H9 (cell line): ENCODE measurements at regions not wholly inside any gene's neighbourhood (a gene's known extent, or its start where the extent isn't known, plus 50 kb on each side); places are given as distances from the start of the nearest gene placed in this dataset.

Experiments
- DNase-seq: peaks from one replicate; pipeline ENCODE4 v3.0.0-alpha.2; 2017
- H2AFZ ChIP-seq: one replicate; pipeline ENCODE4 v1.6.1; 2013; ENCODE audit warnings: mild to moderate bottlenecking, low read length, control low read depth, moderate library complexity
- H2AK5ac ChIP-seq: 2 replicates; pipeline ENCODE4 v1.6.1; 2013; ENCODE audit warnings: low read length, control low read depth, mixed read lengths; ENCODE audit not compliant: insufficient read length
- H2BK120ac ChIP-seq: one replicate; pipeline ENCODE4 v1.6.1; 2013; ENCODE audit warnings: low read depth, mild to moderate bottlenecking, low read length, control low read depth, inconsistent platforms; ENCODE audit not compliant: poor library complexity, severe bottlenecking
- H2BK12ac ChIP-seq: 2 replicates; pipeline ENCODE4 v1.6.1; 2013; ENCODE audit warnings: low read length, control low read depth, mixed read lengths, low read depth; ENCODE audit not compliant: insufficient read length
- H2BK15ac ChIP-seq: 2 replicates; pipeline ENCODE4 v1.6.1; 2013; ENCODE audit warnings: low read depth, low read length, control low read depth
- H2BK20ac ChIP-seq: one replicate; pipeline ENCODE4 v1.6.1; 2013; ENCODE audit warnings: low read depth, mild to moderate bottlenecking, low read length, control low read depth, inconsistent platforms; ENCODE audit not compliant: poor library complexity, severe bottlenecking
- H2BK5ac ChIP-seq: 2 replicates; pipeline ENCODE4 v1.6.1; 2013; ENCODE audit warnings: low read length, control low read depth, mixed read lengths; ENCODE audit not compliant: insufficient read length
- H3K14ac ChIP-seq: 2 replicates; pipeline ENCODE4 v1.6.1; 2013; ENCODE audit warnings: low read length, control low read depth; ENCODE audit not compliant: insufficient read depth
- H3K18ac ChIP-seq: 2 replicates; pipeline ENCODE4 v1.6.1; 2013; ENCODE audit warnings: low read depth, mild to moderate bottlenecking, mixed read lengths, low read length, control low read depth; ENCODE audit not compliant: insufficient read length
- H3K23ac ChIP-seq: 2 replicates; pipeline ENCODE4 v1.6.1; 2013; ENCODE audit warnings: low read length, control low read depth, mixed read lengths, low read depth; ENCODE audit not compliant: insufficient read length
- H3K23me2 ChIP-seq: 2 replicates; pipeline ENCODE4 v1.6.1; 2013; ENCODE audit warnings: low read depth, mild to moderate bottlenecking, mixed read lengths, low read length, control low read depth; ENCODE audit not compliant: insufficient read length, poor library complexity, severe bottlenecking
- H3K27ac ChIP-seq: 2 replicates; pipeline ENCODE4 v1.5.1; 2013; ENCODE audit warnings: low read length, control low read depth, mixed read lengths, low read depth; ENCODE audit not compliant: insufficient read length
- H3K27me3 ChIP-seq: 2 replicates; pipeline ENCODE4 v1.6.1; 2013; ENCODE audit warnings: low read length, control low read depth, inconsistent platforms; ENCODE audit not compliant: insufficient read depth
- H3K4ac ChIP-seq: 2 replicates; pipeline ENCODE4 v1.6.1; 2013; ENCODE audit warnings: low read depth, mild to moderate bottlenecking, control low read depth, inconsistent platforms, low read length, moderate library complexity
- H3K4me1 ChIP-seq: 2 replicates; pipeline ENCODE4 v1.6.1; 2013; ENCODE audit warnings: low read length, control low read depth, inconsistent platforms; ENCODE audit not compliant: insufficient read depth
- H3K4me2 ChIP-seq: 2 replicates; pipeline ENCODE4 v1.6.1; 2013; ENCODE audit warnings: low read length, control low read depth, mixed read lengths; ENCODE audit not compliant: insufficient read length, insufficient read depth
- H3K56ac ChIP-seq: 2 replicates; pipeline ENCODE4 v1.6.1; 2013; ENCODE audit warnings: low read depth, mild to moderate bottlenecking, mixed read lengths, low read length, control low read depth; ENCODE audit not compliant: insufficient read length
- H3K79me1 ChIP-seq: 2 replicates; pipeline ENCODE4 v1.6.1; 2013; ENCODE audit warnings: low read depth, mild to moderate bottlenecking, moderate library complexity, low read length, control low read depth, inconsistent platforms; ENCODE audit not compliant: insufficient read depth, poor library complexity, severe bottlenecking
- H3K79me2 ChIP-seq: 2 replicates; pipeline ENCODE4 v1.6.1; 2013; ENCODE audit warnings: low read length, control low read depth, inconsistent platforms; ENCODE audit not compliant: insufficient read depth
- H3K9ac ChIP-seq: 2 replicates; pipeline ENCODE4 v1.6.1; 2013; ENCODE audit warnings: low read length, control low read depth, mixed read lengths; ENCODE audit not compliant: insufficient read length; ENCODE audit errors: extremely low read depth
- H3K9me3 ChIP-seq: one replicate; pipeline ENCODE4 v1.6.1; 2013; ENCODE audit warnings: low read depth, low read length, inconsistent platforms; ENCODE audit not compliant: control insufficient read depth
- H3T11ph ChIP-seq: one replicate; pipeline ENCODE4 v1.6.1; 2013; ENCODE audit warnings: mild to moderate bottlenecking, low read length, control low read depth, inconsistent platforms
- H4K20me1 ChIP-seq: one replicate; pipeline ENCODE4 v1.6.1; 2013; ENCODE audit not compliant: control insufficient read depth, insufficient read length, insufficient read depth
- H4K5ac ChIP-seq: 2 replicates; pipeline ENCODE4 v1.6.1; 2013; ENCODE audit warnings: low read depth, mild to moderate bottlenecking, mixed read lengths, low read length, control low read depth; ENCODE audit not compliant: insufficient read length
- H4K8ac ChIP-seq: replicated peaks from 2 replicates; pipeline ENCODE4 v1.6.1; 2013; ENCODE audit warnings: low read length, control low read depth, mixed read lengths, low read depth; ENCODE audit not compliant: insufficient read length
- H4K91ac ChIP-seq: 2 replicates; pipeline ENCODE4 v1.6.1; 2013; ENCODE audit warnings: low read depth, mild to moderate bottlenecking, moderate library complexity, mixed read lengths, low read length, control low read depth; ENCODE audit not compliant: insufficient read length
- H3K27ac Mint-ChIP-seq, 3 experiments: 2 replicates in 2 of 3; 3 replicates in 1 of 3; pipeline ENCODE4 v1.8.0; 2020 to 2021; ENCODE audit warnings: mixed read lengths in 3 of 3, mild to moderate bottlenecking in 1 of 3, moderate library complexity in 1 of 3
- H3K27me3 Mint-ChIP-seq: 2 replicates; pipeline ENCODE4 v1.8.0; 2021; ENCODE audit warnings: low read depth, mild to moderate bottlenecking, moderate library complexity, mixed read lengths
- H3K36me3 Mint-ChIP-seq, 3 experiments: 2 replicates in 2 of 3; 3 replicates in 1 of 3; pipeline ENCODE4 v1.8.0; 2020 to 2021; ENCODE audit warnings: low read depth in 3 of 3, mixed read lengths in 3 of 3; ENCODE audit not compliant: insufficient read depth in 1 of 3
- H3K4me1 Mint-ChIP-seq, 2 experiments: 2 replicates each; pipeline ENCODE4 v1.8.0; 2020; ENCODE audit warnings: mixed read lengths in 2 of 2
- H3K4me3 Mint-ChIP-seq, 2 experiments: 2 replicates in 1 of 2; 3 replicates in 1 of 2; pipeline ENCODE4 v1.8.0; 2020 to 2021; ENCODE audit warnings: mild to moderate bottlenecking in 2 of 2, mixed read lengths in 2 of 2, moderate library complexity in 1 of 2
- H3K9me3 Mint-ChIP-seq, 2 experiments: 2 replicates in 1 of 2; 3 replicates in 1 of 2; pipeline ENCODE4 v1.8.0; 2020; ENCODE audit warnings: mild to moderate bottlenecking in 2 of 2, mixed read lengths in 2 of 2, moderate library complexity in 1 of 2
- CTCF ChIP-seq: fragments of 200-600 bp; sonication (generic); conservative IDR thresholded peaks from 3 replicates; pipeline ENCODE4 v1.8.0; 2021; ENCODE audit warnings: antibody characterized with exemption, mild to moderate bottlenecking

- H3K9me3 ChIP-seq, result no peaks in the 10 kb centered on the region
- H3T11ph ChIP-seq, result no peak overlapping the region
- H2AK5ac ChIP-seq, result no peak overlapping the region
- no peak overlapping the region for H3K56ac ChIP-seq
- H3K18ac ChIP-seq, result no peak overlapping the region
- no peaks in the 10 kb centered on the region for H3K79me2 ChIP-seq
- no peak overlapping the region for H2BK15ac ChIP-seq
- no peaks in the 10 kb centered on the region for H4K20me1 ChIP-seq
- no peak overlapping the region for H4K91ac ChIP-seq
- Mint-ChIP-seq H3K9me3 (0 out of 5 replicates have a peak, but pooled peaks cover 0 to 2% of the 10 kb centered on the region in 2 experiments), H3K4me3 (no peak overlapping the region), H3K27ac (no peak overlapping the region), H3K36me3 (no peaks in the 10 kb centered on the region), H3K4me1 (no peaks in the 10 kb centered on the region), H3K27me3 (no peaks in the 10 kb centered on the region; the same call in 1 of the 2 replicates)
- no peak overlapping the region for H2BK5ac ChIP-seq
- no peak overlapping the region for H3K27ac ChIP-seq
- no peak overlapping the region for H3K4me2 ChIP-seq
- no peaks in the 10 kb centered on the region for H3K4me1 ChIP-seq
- H3K23me2 ChIP-seq, result no peaks in the 10 kb centered on the region
- no peak overlapping the region for H2BK20ac ChIP-seq
- H2BK12ac ChIP-seq, result no peak overlapping the region
- no peak overlapping the region for H2AFZ ChIP-seq
- no peak overlapping the region for H4K8ac ChIP-seq
- H3K9ac ChIP-seq, result no peak overlapping the region
- no peak overlapping the region for H3K4ac ChIP-seq
- no peak overlapping the region for H4K5ac ChIP-seq
- no peak for DNase-seq
- H2BK120ac ChIP-seq, result no peak overlapping the region
- H3K79me1 ChIP-seq, result no peaks in the 10 kb centered on the region
- no peaks in the 10 kb centered on the region for H3K27me3 ChIP-seq
- H3K23ac ChIP-seq, result no peak overlapping the region
- no peak overlapping the region for H3K14ac ChIP-seq
- TF ChIP-seq CTCF, result no peak
These were observed 390.6 kb upstream of the CCNH start for GRCh38 chr5:87803352-87803751.
